Stimulated activated CD8-positive, alpha-beta memory T cell treated with anti-CD3 and anti-CD28 coated beads, Interleukin-7, amount 100 ng/mL, for 24 hours (primary cell): ENCODE measurements at regions not wholly inside any gene's neighbourhood (a gene's known extent, or its start where the extent isn't known, plus 50 kb on each side); places are given as distances from the start of the nearest gene placed in this dataset.

Experiments used
- DNase-seq: peaks from one replicate; pipeline ENCODE4 v3.0.0-alpha.2; 2020; ENCODE audit warnings: low read depth

DNA sequence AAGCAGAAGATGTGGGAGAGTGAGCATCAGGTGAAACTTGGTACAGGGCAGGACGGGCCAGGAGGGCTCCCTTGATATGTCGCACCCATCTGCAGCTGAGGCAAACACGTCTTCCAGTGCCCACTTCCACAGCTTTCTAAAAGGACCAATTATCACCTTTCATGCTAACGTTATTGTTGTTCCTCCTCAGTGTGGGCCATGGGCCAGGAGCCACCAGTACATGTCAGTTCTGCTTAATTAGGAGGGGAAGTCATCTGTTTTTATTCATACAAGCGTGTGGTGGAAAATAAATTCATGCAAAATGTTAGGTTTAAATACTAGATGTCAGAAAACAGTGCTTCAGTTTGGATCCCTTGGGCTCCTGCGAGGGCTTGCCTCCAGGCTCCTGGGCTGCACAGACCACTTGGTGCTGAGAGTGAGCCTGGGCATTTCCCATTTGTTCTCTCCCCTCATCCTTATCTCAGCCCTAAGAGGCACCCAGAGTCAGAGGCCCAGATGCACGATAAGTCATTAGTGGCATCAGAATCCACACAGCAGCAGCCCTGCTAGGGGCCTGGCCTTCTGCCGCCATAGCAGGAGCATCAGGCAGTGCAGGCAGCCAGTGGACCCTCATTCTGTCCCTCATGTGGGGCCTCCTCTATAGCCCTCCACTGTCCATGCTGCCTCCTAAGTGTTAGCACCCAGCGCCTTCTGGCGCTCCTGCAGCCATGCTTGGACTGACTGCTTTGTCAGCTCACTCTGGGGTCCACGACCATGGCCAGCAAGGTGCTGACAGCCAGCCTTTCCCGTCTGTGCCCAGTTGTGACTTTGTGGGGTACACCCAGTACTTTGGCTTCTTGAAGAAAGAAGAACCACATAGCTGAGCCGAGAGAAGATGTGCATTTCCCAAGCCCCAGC, 539.8 kb upstream of the RAB6C start:
- DNase-seq = no peak

DNA sequence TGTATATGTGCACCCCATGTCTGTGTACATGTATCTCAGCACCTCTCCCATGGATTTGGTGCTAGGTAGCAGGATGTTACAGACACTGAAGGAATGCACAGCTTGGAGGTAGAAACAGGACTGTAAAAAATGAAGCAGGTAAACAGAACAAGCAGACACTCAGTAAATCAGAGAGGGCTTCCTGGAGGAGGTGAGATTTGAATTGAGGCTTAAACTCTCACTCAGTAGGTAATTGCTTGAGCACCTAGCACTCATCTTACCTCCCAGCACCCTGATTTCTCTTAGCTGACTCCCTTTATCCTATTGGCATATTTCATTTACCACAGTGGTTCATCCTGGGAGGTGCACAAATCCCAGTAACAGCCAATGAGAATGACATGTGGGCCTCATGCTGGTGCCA, 537.9 kb upstream of the RAB6C start:
- no peak for DNase-seq

DNA sequence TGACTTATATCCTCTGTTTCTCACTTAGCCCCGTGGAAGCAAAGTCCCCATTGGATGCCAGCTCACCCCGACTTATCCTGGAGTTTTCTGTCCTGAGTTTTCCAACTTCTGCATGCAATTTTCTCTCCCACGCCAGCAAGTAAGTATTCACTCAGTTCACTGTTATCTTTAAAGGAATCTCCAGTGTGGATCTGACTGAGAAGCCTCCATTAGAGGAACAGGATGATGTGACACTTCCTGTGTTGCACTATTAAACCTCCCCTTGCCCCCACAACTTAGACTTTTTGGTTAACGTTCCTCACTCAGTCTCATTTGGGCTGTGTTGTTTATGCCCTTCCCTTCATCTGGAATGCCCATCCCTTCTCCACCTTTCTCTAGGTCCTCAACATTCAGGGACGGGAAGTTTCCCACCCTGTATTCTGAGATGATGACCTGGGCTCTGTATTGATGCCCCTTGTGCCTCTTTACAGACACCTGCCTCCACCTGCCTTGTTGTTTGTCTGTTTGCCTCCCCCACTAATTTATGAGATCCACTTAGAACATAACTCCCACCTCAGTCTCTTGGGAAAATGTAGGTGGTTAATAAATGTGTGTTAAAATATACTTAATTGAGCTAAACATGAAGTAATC, 536.1 kb upstream of the RAB6C start:
- DNase-seq = no peak

DNA sequence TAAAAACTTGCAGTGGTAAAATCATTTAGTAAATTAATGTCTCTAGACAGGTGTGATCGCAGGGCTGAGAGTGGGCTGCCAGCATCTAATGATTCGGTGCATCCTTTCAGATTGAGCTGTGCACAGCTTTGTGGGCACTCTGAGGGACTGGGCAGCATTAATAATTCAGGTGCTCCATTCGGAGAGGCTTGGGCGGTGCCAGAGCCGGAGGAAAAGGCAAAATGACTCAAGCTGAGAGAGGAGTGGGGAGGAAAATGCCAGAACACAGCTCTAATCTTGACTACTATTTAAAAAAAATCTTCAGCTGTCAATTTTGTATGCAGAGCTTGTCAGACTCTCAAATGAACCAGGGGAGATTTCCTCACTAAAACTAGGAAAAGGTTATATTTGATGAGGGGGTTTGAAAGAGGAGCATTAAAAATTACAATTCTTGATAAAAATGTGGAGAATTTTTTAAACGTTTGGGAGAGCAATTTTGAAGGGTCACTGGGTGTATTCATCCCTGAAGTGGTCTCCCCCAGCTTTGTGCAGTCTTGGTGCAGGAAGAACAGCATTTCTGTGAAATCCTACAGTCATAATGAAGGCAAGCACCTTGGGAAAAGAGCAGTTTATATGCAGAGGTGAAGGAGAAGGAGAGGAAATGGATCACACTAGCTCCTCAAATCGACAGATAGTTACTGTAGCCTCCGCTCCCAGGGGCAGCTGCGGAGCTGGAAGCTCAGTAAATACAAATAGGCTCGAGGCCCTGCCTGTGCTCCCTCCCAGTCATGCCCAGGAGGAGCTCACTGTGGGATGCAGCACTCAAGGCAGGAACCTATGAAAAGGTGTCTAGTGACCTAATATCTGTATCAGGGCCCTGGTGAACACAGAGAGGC, 535.4 kb upstream of the RAB6C start:
- no peak for DNase-seq

DNA sequence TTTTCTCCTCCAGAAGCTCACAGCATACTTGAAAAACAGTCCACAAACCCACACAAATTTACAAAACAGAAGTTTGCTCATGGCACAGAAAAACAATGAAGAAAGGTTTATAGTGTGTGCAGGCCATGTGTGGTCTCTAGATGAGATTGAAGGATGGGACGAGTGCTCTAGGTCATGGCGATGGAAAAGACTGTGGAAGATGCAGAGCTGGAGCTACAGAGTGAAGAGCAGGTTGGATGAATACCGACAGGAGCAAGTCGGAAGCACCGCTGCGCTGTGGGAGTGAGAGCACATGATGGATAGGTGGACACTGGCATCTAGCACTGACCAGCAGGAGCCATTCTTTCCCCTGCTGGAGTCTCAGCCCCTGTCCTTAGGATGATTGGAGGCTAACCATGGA, 534.7 kb upstream of the RAB6C start:
- DNase-seq = no peak

DNA sequence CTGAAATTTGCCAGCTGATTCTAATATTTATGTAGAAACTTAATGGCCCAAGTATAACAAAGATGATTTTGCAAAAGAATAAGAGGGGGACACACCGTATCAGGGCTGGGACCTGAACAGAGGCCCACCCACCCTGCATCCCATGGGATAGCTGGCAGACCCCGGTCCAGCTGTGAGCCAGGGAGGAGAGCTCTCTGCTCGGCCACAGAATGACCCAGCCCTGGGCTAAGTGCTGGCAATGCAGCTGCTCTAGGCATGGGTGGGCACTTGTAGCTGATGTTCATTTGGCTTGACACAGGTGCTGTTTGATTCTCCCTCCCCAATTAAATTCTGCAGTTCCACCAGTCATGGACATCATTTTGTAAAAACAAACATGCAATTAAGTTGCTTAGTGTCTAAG, 522.8 kb upstream of the RAB6C start:
- no peak for DNase-seq

DNA sequence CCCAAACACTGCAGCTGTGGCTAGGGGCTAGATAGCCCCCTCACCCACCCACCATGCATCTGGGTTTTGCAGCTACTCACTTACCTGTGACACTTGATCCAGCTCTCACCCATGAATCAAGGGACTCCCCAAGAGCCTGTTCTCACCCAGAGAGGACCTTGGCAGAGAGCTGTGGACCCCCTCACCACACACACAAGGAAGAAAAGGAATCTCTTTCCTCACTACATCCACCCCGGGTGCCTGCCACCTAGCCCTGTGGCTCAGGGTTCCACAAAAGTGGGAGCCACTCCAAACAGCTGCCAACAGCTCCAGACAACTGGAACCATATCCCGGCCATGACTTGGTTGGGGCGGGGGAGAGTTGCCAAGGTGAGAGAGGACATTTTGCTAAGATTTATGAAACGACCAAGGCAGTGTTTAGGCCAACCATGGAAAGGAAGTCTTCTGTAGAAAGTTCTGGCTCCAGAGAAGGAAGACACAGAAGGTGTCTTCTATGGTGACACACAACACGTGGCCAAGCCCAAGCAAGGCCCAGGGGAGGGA, 522.1 kb upstream of the RAB6C start:
- DNase-seq = no peak

DNA sequence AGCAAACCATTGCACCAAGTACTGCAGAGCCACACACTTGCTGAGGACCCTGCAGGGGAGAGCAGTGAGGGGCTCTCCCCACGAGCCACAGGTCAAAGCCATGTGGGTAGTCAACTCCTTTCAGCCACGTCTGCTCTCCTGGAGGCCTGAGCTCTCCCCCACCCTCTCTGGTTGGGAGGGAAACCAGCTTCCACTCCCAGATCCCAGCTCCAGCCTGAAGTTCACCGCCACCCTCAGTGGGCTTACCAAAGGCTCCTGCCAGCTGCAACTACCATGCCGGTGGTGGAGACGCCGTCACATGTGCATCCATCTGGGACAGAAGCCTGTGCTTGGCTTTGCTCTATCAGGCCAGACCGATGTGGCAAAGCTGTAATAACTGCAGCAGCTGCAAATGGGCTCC, 521.5 kb upstream of the RAB6C start:
- no peak for DNase-seq

DNA sequence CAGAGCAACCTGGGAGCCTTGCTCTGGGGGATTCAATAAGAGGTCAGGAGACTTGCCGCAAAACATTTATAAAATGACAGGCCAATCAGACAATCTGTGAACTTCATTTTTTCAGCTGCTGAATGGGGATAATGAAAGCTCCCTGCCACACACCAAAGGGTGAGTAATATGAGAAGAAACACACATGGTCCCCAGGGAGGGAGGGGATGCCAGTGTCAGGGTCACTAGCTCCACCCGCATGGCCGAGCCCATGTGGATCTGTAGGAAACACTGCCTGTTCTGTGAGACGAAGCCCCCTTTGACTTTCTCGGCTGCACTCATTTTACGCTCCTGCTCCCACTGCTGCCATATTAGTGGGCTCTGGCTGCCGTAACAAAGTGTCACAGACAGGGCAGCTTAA, 521.0 kb upstream of the RAB6C start:
- no peak for DNase-seq

DNA sequence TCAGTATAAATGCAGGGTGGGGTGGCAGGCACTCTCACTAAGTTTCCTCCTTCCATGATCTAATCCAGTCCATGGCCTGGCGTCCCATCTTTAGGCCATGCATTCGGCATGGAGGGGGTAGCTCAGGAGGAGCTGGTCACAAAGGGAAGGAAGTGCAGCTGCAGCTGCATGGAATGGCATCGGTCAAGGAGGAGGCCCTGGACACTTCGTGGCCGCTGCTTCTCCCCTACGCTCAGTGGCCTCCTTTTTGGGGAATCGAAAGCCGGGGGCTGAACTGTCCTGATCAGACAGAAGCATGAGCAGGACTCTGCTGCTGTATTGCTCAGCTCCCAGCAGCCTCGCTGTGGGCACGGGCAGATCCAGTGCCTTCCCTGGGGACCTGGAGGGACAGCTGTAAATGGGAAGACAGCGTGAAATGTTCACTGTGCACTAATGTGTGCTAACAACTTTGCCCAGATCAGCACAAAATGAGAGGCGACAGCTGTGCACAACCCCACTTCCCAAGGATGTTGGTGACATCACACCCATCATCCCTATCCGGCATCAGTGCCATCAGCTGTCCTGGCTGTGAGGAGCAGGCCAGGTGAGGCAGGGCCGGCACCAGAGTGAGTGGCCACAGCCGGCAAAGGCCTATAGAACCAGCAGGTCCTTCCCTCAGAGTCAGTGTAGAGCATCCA, 520.1 kb upstream of the RAB6C start:
- DNase-seq = no peak

DNA sequence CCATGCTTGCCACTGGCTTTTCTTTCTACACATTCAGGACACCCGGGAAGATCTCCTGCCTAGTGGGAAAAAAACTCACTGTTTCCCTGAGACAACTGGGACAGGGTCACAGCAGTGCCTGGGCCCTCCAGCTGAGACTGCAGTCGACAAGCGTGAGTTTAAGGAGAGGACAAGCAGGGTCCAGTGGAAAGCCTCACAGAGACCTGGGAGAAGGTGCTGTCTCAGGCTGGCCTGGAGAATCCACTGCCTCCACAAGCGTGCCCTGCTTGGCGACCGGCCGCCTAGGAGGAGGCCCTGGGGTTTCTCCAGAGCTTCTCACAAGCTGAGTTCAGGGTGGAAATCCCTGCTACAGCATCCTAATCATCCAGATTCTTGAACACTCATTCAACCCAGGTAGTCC, 519.6 kb upstream of the RAB6C start:
- no peak for DNase-seq

DNA sequence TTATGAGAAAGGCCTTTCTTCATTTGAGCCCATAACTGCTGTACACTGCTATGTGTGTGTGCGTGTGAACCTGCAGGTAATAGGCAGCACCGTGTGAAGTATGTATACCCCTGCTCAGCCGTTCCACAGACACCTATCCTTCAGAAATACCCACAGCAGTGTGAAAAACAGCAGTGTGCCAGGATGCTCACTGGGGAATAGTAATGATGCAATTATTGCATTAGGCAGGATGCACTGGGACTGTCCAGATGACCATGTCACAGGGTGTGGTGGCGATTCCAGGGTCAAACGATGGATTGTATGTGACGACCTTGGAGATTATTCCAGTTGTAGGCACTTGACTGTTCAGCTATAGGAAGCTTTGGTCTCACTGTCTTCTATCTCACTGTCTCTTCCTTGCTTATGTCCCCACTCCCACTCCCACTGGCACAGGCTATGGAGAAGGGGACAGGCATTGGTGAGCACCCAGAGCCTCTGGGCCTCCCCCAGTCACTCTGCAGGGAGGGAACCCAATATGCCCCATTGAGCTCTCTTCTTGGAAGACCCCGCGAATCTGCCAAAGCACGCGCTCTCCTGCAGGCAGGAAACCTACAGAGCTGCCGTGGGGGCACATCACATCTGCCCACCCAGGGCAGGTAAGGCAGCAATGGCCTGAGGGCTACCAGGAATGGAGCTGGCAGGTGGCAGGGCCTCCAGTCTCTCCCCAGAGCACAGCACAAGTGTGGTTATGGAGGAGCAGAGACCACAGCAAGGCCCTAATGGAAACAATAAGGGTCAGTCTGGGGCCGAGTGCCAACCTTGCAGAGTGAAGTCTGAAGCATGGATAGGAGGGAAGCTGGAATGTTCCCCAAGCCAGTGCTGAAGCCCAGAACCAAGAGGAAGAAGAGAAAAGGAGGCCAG, 518.9 kb upstream of the RAB6C start:
- DNase-seq = no peak

DNA sequence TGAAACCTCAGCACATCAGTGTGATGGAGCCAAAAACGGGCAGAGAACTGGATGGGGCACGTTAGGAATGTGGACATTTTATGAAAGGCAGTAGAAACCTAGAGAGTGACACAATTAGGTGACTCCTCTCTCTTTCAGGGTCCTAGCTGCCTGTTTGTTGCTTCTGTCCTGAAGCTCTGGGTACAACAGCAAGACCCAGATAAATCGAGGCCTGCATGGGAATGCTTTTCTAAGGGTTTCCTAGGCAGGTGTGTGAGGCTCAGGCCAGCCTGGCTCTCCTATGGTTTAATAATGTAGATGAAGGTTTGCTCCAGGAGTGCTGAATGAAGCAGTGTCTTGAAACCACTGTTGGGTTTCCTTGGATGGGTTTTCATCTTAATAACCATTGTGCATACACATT, 517.1 kb upstream of the RAB6C start:
- DNase-seq = no peak

DNA sequence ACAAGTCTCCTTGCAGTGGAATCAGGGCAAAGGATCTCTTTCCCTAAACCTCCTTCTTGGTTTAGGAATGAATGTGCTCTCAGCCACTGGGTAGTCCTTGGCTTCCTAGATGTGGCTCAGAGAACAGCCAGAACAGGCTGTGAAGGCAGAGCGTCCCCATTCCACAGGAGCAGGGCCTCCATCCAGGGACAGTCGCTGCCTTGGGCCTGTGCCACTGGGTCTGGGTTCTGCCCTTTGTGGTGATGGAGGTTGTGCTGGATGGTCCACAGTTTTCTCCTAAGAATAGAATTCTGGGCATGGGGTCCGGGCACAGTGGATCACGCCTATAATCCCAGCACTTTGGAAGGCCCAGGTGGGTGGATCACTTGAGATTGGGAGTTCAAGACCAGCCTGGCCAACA, 516.5 kb upstream of the RAB6C start:
- DNase-seq = no peak

DNA sequence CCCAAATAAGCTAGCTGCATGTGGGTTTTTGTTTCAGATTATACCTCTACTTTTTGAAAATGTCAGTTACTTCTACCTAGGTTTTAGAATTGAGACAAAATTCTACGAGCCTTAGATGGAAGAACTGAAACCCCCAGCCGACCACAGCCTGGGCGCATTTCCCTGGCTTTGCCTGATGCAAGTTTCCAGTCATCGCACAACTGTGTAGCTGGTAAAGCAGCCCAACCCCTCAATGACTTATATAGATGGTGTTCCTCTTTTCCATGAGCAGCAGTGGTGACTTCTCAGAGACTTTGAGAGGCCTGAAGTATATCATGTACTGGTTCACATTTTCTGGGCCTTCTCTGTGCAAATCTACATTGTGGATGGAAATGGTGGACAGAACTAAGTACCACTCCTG, 515.4 kb upstream of the RAB6C start:
- no peak for DNase-seq

DNA sequence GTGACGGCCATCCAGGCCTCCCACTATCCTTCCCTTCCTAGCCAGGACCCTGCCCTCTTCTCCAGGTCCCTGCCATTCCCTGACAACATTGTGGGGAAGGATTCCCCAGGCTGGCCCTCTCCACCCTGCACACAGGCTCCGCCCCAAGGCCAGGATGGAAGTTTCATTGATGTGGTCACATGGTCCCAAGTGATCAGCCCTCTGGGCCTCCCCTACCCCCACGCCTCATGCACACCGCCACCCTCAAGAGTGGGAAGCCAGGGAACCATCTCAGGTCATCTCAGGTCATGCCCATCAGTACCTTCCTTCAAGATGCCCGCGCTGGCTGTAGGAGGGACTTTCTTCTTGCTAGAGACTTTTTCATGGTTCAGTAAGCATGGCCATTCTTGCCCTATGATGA, 514.8 kb upstream of the RAB6C start:
- DNase-seq = no peak

DNA sequence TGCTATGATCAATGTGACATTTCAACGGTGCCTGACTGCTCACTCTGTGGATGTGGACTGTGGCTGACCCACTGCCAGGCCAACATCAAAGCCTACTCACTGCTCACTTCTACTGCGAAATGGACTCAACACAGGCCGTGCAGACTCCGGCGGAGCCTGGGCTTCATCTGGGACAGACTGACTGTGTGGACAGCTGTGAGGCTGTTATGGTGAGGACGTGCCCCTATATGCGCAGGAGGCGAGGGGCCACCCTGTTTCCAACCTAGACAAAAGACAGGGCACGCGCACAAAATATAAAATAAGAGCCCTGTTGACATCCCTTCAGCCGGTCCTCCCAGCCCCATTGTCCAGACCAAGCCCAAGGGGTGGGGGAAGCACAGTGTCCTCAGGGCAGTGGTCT, 514.4 kb upstream of the RAB6C start:
- no peak for DNase-seq

DNA sequence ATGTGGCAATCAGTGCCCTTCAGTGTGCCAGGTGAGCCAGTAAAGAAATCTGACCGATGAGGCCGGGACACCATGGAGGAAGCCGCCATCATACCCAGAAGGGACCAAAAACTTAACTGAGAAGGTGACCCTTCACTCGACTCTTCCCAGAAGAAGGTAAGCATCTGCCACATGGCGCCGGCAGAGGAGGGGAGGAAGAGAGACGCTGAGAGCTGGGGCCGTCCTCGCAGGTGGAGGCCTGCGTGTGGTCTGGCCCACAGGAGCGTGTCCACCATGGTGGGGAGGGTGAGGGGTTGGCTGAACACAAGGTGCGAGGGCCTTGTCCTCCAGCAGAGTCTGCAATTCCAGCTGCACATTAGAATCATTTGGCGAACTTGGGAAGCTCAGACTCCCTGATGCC, 513.1 kb upstream of the RAB6C start:
- DNase-seq = no peak

DNA sequence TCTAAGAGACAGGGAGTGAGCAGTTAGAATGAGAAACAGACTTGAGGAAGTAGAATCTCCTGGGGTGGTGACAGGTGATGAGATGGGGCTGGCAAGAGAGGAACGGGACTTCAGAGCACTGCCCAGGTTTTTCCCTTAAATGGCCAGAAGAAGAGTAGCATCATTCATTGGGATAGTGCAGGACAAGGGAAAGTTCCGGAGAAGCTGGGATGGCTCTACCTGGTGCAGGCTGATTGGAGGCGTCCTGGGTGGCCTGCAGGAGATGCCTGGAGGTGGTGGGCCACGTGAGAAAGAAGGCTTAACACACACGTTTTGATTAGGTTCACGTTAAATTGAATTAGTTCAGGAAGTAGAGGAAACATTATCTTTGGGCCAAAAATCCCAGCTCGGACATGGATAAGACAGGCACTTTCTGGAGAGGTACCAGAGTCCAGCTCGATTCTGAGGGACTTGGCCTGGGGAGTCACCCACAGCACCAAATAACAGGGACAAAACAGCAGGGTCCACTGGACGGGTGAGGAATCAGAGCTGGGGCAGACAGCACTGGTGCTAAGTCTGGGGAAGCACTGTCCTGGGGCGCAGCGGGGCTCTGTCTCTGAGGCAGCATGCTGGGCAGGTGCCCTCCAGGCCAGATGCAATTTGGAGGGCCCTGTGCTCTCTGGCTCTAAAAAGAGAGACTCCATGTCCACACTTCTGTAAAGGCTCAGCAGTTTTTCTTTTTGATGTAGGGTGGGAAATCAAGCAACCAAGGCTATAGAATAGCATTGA, 512.3 kb upstream of the RAB6C start:
- DNase-seq = no peak

DNA sequence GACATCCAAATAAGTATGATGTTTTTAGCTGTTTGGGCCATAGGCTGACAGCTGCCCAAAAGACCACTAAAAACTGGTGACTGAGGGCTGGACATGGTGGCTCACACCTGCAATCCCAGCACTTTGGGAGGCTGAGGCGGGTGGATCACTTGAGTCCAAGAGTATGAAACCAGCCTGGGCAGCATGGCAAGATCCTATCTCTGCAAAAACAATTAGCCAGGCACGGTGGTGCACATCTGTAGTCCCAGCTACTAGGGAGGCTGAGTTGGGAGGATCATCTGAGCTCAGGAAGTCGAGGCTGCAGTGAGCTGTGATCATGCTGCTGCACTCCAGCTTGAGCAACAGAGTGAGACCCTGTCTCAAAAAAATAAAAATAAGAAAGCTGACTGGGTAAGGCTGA, 511.5 kb upstream of the RAB6C start:
- no peak for DNase-seq
